Subcutaneous abdominal adipose tissue (tissue), 5 donors: ENCODE measurements at regions not wholly inside any gene's neighbourhood (a gene's known extent, or its start where the extent isn't known, plus 50 kb on each side); places are given as distances from the start of the nearest gene placed in this dataset.
"Not testable (repeated sequence)": the region's sequence is repeated elsewhere in the genome, so short reads cannot be mapped to it uniquely, and the experiment has no call there.

ENCODE experiments used
- H3K27ac ChIP-seq: one replicate; pipeline ENCODE4 v1.7.0; 2013; ENCODE audit warnings: low read depth, mild to moderate bottlenecking, inconsistent platforms, low read length, moderate library complexity
- H3K27me3 ChIP-seq, 5 donors: one replicate each; pipeline ENCODE4 v1.7.0; 2013; ENCODE audit warnings: low read length in 5 of 5, inconsistent platforms in 1 of 5; ENCODE audit not compliant: control insufficient read depth in 5 of 5, insufficient read depth in 4 of 5
- H3K36me3 ChIP-seq, 5 donors: one replicate each; pipeline ENCODE4 v1.7.0; 2013; ENCODE audit warnings: low read length in 5 of 5; ENCODE audit not compliant: control insufficient read depth in 5 of 5, insufficient read depth in 5 of 5
- H3K4me1 ChIP-seq, 5 donors: one replicate each; pipeline ENCODE4 v1.7.0; 2013; ENCODE audit warnings: low read length in 5 of 5, mild to moderate bottlenecking in 3 of 5, moderate library complexity in 1 of 5; ENCODE audit not compliant: control insufficient read depth in 5 of 5, insufficient read depth in 5 of 5
- H3K4me3 ChIP-seq, 5 donors: one replicate each; pipeline ENCODE4 v1.7.0; 2013; ENCODE audit warnings: low read length in 5 of 5, low read depth in 1 of 5
- H3K9ac ChIP-seq, 5 donors: one replicate each; pipeline ENCODE4 v1.7.0; 2013; ENCODE audit warnings: low read length in 5 of 5, mild to moderate bottlenecking in 4 of 5, moderate library complexity in 3 of 5
- H3K9me3 ChIP-seq, 5 donors: one replicate each; pipeline ENCODE4 v1.7.0; 2013; ENCODE audit warnings: low read length in 5 of 5; ENCODE audit not compliant: control insufficient read depth in 5 of 5
- donor health status: healthy.
- donor health status: healthy.
- donor health status: healthy.
- donor health status: healthy.
- donor health status: healthy.

DNA sequence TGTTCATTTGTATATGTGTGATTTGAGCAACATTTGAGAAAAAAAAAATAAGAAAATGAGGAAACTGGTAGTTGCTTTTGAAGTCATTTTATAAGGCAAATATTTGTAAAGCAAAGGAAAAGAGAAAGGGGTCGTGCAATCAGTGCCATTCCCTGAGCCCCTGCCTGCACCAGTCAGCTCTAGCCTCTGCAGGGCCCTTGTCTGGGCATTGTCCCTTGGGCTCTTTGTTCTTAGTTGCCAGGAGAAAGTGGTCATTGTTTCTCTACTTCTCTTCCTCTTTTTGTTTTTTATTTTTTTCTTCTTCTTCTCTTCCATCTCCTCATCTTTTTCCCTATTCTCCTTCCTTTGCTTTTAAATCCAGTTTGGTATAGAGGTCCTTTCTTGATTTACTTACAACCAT, 175.3 kb upstream of the CREB1 start:
- H3K4me3 ChIP-seq, result no peak overlapping the region
- H3K27ac ChIP-seq, result no peak overlapping the region
- no peak overlapping the region for H3K9ac ChIP-seq
- no peaks in the 10 kb centered on the region for H3K27me3 ChIP-seq
- no peaks in the 10 kb centered on the region for H3K9me3 ChIP-seq
- H3K4me1 ChIP-seq, result peaks cover 0 to 2% (median 0%) of the 10 kb centered on the region in 5 donors
- no peaks in the 10 kb centered on the region for H3K36me3 ChIP-seq

DNA sequence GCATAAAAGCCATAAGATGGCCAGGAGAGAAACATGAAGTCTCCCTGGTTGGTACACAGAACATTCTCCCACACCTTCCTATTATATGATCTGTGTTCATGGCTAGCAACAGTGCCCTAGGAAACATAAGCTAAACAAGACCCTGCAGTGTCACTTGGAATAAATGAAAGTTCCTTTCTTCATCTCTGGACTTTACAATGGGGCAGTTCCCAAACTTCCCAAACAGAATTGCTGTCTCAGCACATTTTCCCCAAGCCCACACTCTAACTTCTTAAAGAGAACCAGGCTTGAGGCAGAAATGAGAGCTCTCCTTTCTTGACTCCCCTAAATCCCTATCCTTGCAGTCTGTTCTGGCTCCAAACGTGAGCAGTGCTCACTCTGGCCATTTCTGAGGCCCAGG, 173.2 kb upstream of the CREB1 start:
- H3K9ac ChIP-seq, result no peak overlapping the region
- no peak overlapping the region for H3K4me3 ChIP-seq
- no peaks in the 10 kb centered on the region for H3K27me3 ChIP-seq
- H3K4me1 ChIP-seq, result peaks cover 0 to 2% (median 0%) of the 10 kb centered on the region in 5 donors
- no peaks in the 10 kb centered on the region for H3K9me3 ChIP-seq
- no peak overlapping the region for H3K27ac ChIP-seq
- H3K36me3 ChIP-seq, result no peaks in the 10 kb centered on the region

DNA sequence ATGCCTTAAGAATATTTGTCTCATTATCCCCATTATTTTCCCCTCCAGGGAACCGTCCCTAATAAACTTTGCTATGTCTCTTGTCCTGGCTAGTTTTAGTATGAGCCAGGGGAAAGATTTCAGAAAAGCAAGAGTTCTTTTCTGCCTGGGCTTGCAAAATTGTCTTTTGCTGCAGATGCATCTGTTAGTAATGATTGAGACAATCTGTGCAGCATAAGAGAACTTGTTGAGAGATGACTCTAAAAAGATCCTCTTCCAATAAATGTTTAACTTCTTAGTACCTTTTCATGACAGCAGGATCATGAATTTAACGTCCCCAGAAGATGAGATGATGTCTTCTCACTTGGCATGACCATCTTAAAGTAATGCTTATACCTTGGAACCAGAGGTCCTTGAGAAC, 172.5 kb upstream of the CREB1 start:
- no peaks in the 10 kb centered on the region for H3K27me3 ChIP-seq
- H3K9me3 ChIP-seq, result no peaks in the 10 kb centered on the region
- H3K9ac ChIP-seq, result no peak overlapping the region
- H3K27ac ChIP-seq, result no peak overlapping the region
- no peak overlapping the region for H3K4me3 ChIP-seq
- H3K36me3 ChIP-seq, result no peaks in the 10 kb centered on the region
- peaks cover 0 to 2% (median 0%) of the 10 kb centered on the region in 5 donors for H3K4me1 ChIP-seq

DNA sequence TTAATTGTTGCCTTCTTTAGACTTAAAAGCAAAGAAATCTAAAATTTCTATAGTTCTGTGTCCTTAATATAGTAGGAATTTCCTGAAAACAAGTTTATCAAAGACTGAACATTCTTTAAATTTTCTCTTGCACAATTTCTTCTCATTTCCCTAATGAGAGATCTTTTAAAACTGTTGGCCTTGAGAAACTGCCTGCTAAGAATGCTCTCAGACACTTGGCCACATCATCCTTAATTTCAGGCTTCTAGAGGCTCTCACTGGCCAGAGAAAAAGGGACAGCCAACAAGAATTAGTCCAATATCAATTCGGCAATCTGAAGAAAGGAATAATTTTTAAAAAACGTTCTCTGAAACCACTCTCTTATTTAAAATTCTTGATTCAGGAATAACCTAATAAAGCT, 167.0 kb upstream of the CREB1 start:
- no peaks in the 10 kb centered on the region for H3K4me1 ChIP-seq

DNA sequence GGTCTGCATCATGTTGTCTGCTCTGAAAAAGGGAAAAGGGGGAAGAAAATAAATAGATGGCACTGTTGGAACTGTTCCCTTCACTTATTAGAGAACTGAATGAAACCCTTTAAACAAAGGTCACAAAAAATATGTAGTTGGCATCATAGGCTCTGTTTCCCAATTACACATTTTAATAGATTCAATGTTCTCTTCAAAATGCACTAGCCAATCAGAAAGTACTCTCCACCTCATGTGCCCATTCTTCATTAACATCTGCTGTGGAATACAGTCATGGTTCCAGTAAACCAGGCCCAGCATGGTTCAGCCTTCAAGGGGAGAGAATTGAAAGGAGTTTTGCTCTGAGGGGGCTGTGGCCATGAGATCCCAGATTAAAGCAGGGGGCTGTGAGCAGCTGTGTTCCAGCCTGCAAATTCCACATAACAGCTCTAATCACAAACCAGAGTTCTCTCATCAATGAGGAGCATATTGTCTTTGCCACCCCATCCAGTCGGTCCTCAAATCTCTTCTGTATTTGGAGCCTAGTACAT, 165.9 kb upstream of the CREB1 start:
- no peak overlapping the region for H3K4me3 ChIP-seq
- no peaks in the 10 kb centered on the region for H3K9me3 ChIP-seq
- no peak overlapping the region for H3K27ac ChIP-seq
- H3K27me3 ChIP-seq, result no peaks in the 10 kb centered on the region
- H3K9ac ChIP-seq, result no peak overlapping the region
- no peaks in the 10 kb centered on the region for H3K4me1 ChIP-seq
- no peaks in the 10 kb centered on the region for H3K36me3 ChIP-seq

More for the DNA sequence above, 167.0 kb upstream of the CREB1 start:
- Histone ChIP-seq H3K27me3 (no peaks in the 10 kb centered on the region), H3K27ac (no peak overlapping the region), H3K36me3 (no peaks in the 10 kb centered on the region), H3K4me3 (no peak overlapping the region), H3K9me3 (no peaks in the 10 kb centered on the region), H3K9ac (no peak overlapping the region)

DNA sequence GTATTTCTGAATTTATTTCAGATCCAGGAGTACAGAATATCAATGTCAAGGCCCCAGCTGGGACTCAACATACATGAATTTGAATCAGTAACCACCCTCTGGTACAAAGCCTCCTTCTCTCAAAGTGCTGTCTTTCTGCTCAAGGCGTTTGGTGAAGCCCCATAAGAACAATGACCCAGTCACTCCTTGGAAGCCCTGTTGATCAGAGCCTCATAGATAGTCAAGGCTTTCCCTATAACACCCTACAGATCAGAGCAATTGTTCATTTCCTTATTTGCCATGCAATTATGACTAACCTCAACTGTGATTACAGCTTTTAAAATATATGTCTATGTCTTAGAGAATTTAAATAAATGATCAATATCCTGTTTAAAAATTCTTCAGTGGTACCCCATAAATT, 159.1 kb upstream of the CREB1 start:
- no peaks in the 10 kb centered on the region for H3K4me1 ChIP-seq
- no peaks in the 10 kb centered on the region for H3K36me3 ChIP-seq
- no peaks in the 10 kb centered on the region for H3K27me3 ChIP-seq
- H3K9me3 ChIP-seq, result peaks cover 0 to 2% (median 0%) of the 10 kb centered on the region in 5 donors
- no peak overlapping the region for H3K4me3 ChIP-seq
- no peak overlapping the region for H3K27ac ChIP-seq
- H3K9ac ChIP-seq, result no peak overlapping the region

DNA sequence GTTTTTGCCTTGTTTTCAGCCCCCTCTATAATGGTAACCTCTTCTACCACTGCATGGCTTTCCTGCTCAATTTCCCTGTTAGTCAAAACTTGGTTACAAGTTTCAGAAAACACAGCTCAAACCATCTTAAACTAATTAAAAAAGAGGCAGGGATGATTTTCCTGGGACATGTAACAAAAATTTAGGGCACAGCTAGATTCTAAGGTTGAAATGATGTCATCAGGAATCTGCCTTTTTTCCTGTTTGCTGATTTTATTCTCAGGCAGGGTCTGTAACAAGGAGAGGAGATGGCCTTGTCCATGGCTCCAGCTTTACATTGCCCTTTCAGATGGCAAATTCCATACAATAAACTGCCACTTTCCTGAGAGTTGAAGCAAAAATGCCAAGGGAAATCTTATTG, 157.9 kb upstream of the CREB1 start:
- H3K27ac ChIP-seq, result no peak overlapping the region
- no peaks in the 10 kb centered on the region for H3K27me3 ChIP-seq
- no peaks in the 10 kb centered on the region for H3K4me1 ChIP-seq
- no peak overlapping the region for H3K4me3 ChIP-seq
- peaks cover 0 to 2% (median 0%) of the 10 kb centered on the region in 5 donors for H3K9me3 ChIP-seq
- H3K36me3 ChIP-seq, result no peaks in the 10 kb centered on the region
- no peak overlapping the region for H3K9ac ChIP-seq

DNA sequence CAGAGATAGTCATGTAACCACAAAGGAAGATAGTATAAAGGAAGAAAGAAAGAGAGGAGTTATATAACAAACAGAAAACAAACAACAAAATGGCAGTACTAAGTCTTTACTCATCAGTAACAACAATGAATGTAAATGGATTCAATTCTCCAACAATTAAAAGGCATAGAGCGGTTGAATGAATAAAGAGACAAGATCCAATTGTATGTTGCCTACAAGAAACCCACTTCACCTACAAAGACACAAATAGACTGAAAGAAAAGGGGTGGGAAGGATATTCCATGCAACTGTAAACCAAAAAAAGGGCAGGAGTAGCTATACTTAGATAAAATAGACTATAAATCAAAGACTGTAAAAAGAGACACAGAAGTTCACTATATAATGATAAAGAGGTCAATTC, 157.3 kb upstream of the CREB1 start:
- Histone ChIP-seq H3K9me3 (peaks cover 0 to 2% (median 0%) of the 10 kb centered on the region in 5 donors), H3K27ac (no peak overlapping the region), H3K9ac (no peak overlapping the region), H3K4me1 (no peaks in the 10 kb centered on the region), H3K4me3 (no peak overlapping the region), H3K36me3 (no peaks in the 10 kb centered on the region), H3K27me3 (no peaks in the 10 kb centered on the region)

DNA sequence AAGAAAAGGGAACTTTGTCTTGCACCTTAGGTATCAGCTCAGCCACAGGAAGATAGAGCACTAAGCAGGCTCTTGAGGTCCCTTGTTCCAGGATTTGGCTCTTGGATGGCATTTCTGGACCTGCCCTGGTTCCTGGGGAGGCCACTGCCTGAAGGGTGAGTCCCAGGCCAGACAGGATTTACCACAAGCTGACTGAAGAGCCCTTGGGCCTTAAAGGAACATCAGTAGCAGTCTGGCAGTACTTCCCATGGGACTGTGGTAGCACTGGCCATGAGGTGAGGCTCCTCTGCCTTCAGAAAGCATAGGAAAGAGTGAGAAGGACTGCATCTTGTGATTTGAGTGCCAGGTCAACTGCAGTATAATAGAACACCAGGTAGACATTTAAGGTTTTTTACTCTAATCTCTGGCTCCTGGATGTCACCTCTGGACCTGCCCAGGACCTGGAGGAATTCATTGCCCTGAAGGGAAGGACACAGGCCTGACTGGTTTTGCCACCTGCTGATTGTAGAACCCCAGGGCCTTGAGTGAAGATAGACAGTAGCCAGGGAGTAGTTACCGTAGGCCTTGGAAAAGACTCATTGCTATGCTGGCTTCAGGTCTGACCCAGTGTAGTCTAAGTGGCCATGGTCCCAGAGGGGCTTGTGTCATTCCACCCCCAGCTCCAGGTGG, 154.4 kb upstream of the CREB1 start:
- no peak overlapping the region for H3K9ac ChIP-seq
- H3K27ac ChIP-seq, result no peak overlapping the region
- no peaks in the 10 kb centered on the region for H3K4me1 ChIP-seq
- peaks cover 0 to 10% (median 2%) of the 10 kb centered on the region in 5 donors for H3K9me3 ChIP-seq
- no peaks in the 10 kb centered on the region for H3K27me3 ChIP-seq
- no peak overlapping the region for H3K4me3 ChIP-seq
- no peaks in the 10 kb centered on the region for H3K36me3 ChIP-seq

DNA sequence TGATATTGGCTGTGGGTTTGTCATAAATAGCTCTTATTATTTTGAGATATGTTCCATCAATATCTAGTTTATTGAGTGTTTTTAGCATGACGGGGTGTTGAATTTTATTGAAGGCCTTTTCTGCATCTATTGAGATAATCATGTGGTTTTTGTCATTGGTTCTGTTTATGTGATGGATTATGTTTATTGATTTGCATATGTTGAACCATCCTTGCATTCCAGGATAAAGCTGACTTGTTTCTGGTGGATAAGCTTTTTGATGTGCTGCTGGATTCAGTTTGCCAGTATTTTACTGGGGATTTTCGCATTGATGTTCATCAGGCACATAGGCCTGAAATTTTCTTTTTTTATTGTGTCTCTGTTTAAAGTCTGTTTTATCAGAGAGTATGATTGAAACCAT, 151.1 kb upstream of the CREB1 start:
- H3K4me1 ChIP-seq, H3K27ac ChIP-seq, H3K27me3 ChIP-seq, H3K4me3 ChIP-seq, H3K36me3 ChIP-seq, H3K9ac ChIP-seq: not testable (repeated sequence)
- H3K9me3 ChIP-seq, result peaks cover 0 to 20% (median 10%) of the 10 kb centered on the region in 5 donors
